GM10248 (cell line): ENCODE measurements at regions not wholly inside any gene's neighbourhood (a gene's known extent, or its start where the extent isn't known, plus 50 kb on each side); places are given as distances from the start of the nearest gene placed in this dataset.
"Not testable (repeated sequence)": the region's sequence is repeated elsewhere in the genome, so short reads cannot be mapped to it uniquely, and the experiment has no call there.

Experiments used
- CTCF ChIA-PET: fragments of 300-600 bp; sonication (Branson Sonifier 250); formaldehyde crosslinking; extraction: SDS; loops from one replicate; lab custom pipeline; 2021; ENCODE audit warnings: antibody characterized with exemption; lab: Yijun Ruan, JAX
- POLR2A ChIA-PET: fragments of 350-650 bp; sonication (Branson Sonifier 250); formaldehyde crosslinking; extraction: SDS; loops from one replicate; lab custom pipeline; 2020; ENCODE audit warnings: antibody characterized with exemption; lab: Yijun Ruan, JAX
- DNase-seq: peaks from one replicate; pipeline ENCODE4 v3.0.0; 2012; ENCODE audit errors: extremely low spot score
- CTCF ChIP-seq: IDR thresholded peaks from 2 replicates; pipeline ENCODE4 v1.5.1; 2012; ENCODE audit warnings: mild to moderate bottlenecking, low read depth; ENCODE audit errors: extremely low read depth, missing control alignments, control extremely low read depth

DNA sequence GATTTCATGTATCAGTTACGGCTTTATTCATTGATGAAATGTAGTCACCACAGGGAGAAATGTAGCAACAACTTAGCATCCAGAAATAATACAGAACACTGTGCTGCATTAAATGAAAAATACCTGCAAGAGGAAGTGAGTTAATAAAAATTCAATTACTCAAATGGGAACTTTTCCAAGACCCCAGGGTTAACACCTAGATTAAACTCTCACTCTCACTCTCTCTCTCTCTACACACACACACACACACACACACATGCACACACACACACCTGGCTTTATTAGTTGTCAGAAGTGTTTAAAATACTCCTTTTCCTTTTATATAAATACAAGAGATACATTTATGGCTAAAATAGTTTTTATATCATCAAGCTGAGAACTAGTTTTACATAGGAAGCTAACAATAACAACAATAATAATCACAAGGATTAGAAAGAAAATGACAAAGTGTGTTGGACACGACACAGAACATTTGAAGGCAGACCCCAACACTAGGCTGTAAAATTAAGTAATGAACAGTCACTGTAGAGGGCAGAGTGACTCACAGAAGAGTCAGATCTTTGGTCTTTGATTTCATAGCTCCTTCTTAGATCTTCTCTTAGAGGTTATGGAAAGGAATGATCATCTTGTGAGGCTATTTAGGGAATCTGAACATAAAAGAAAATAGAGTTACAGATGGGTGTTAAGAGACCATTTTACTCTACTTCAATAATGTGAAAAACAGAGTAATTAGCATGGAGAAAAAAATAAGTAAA is 1266.0 kb upstream of the ADGRL2 start:
- ChIA-PET POLR2A (no interaction called here), CTCF (no interaction called here)
- no peak for TF ChIP-seq CTCF
- DNase-seq = no peak

GRCh38 chr1:80533775-80534334 is 1266.9 kb upstream of the ADGRL2 start:
- CTCF ChIA-PET = no interaction called here
- no peak for DNase-seq
- POLR2A ChIA-PET = no interaction called here
- no peak for TF ChIP-seq CTCF

DNA sequence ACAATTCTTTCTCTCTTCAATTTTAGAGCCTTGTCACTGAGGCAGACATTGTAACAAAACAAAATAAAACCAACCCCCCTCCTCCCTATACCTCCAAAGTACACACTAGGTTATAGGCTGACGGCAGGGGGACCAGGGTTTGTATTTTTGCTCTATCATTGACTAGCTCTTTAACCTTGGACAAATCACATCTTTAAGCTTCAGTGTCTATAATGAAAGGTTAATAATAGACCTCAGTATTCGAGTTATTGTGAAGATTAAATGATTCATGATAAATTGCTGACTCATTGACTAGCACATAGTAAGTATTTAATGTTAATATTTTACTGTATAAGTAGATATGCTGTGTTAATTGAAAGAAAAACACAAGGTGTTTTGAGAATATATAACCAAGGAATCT is 1267.6 kb upstream of the ADGRL2 start:
- ChIA-PET CTCF (no interaction called here), POLR2A (no interaction called here)
- no peak for TF ChIP-seq CTCF
- no peak for DNase-seq

- POLR2A ChIA-PET = no interaction called here
- no peak for DNase-seq
- CTCF ChIA-PET = no interaction called here
- no peak for TF ChIP-seq CTCF
These were observed 1269.6 kb upstream of the ADGRL2 start for GRCh38 chr1:80531182-80531581.

DNA sequence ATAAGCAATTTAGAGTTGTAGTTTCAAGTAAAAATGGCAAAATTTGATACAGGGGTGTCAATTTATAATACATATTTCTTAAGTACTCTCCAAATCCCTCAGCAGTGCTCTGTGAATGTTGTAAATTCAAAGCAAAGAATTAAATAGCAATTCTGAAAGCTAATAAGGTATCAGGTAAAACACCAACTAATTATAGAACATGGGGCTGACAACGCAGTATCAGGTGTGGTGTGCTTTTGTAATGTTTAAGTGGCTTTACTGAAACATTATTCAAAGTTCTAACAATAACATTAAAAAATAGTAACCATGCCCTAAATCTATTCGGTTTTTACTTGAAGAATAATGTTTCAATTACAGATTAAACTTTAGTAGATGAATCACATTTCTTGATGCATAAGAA is 1271.2 kb upstream of the ADGRL2 start:
- no peak for DNase-seq
- POLR2A ChIA-PET = no interaction called here

GRCh38 chr1:80523861-80524260 is 1276.9 kb upstream of the ADGRL2 start:
- DNase-seq = no peak
- no peak for TF ChIP-seq CTCF
- ChIA-PET POLR2A (no interaction called here), CTCF (interaction anchor here (1.1 kb wide), 1 partner anchor 19 kb away, joined by 3 read pairs; no protein-coding TSS in a partner anchor)

More for the DNA sequence above, 1271.2 kb upstream of the ADGRL2 start:
- CTCF ChIA-PET = no interaction called here
- no peak for TF ChIP-seq CTCF

- CTCF ChIA-PET, DNase-seq, POLR2A ChIA-PET: not testable (repeated sequence)
These were observed 1277.7 kb upstream of the ADGRL2 start for GRCh38 chr1:80523071-80523470.
